Neural cell (in vitro differentiated cells): ENCODE measurements at regions not wholly inside any gene's neighbourhood (a gene's known extent, or its start where the extent isn't known, plus 50 kb on each side); places are given as distances from the start of the nearest gene placed in this dataset.
A peak's percentile ranks its signal among the peaks of the same experiment; 100 is the strongest.

Source experiments
- H2AFZ ChIP-seq: fragments of 200-600, 300-800 bp; sonication (generic), shearing (Covaris generic); 2 replicates; pipeline ENCODE4 v1.6.0; 2014; ENCODE audit warnings: low read depth, mild to moderate bottlenecking, antibody characterized with exemption, low read length, moderate library complexity
- H3F3A ChIP-seq: fragments of 200-600 bp; shearing (Covaris generic); 2 replicates; pipeline ENCODE4 v1.6.1; 2016; ENCODE audit warnings: mild to moderate bottlenecking, moderate library complexity, mixed read lengths, antibody characterized with exemption, low read length; ENCODE audit not compliant: insufficient read depth, poor library complexity, severe bottlenecking
- H3K27ac ChIP-seq: fragments of 200-600, 300-800 bp; sonication (generic), shearing (Covaris generic); 2 replicates; pipeline ENCODE4 v1.5.1; 2014; ENCODE audit warnings: mild to moderate bottlenecking, low read length, moderate library complexity
- H3K27me3 ChIP-seq: fragments of 300-800, 200-600 bp; sonication (generic), shearing (Covaris generic); 2 replicates; pipeline ENCODE4 v1.6.0; 2014; ENCODE audit warnings: mild to moderate bottlenecking, low read depth, low read length, moderate library complexity; ENCODE audit not compliant: insufficient read depth
- H3K36me3 ChIP-seq: fragments of 300-800, 200-600 bp; sonication (generic), shearing (Covaris generic); 2 replicates; pipeline ENCODE4 v1.5.1; 2014; ENCODE audit warnings: mild to moderate bottlenecking, antibody characterized with exemption, low read length, moderate library complexity; ENCODE audit not compliant: insufficient read depth
- H3K4me2 ChIP-seq: fragments of 300-800, 200-600 bp; sonication (generic), shearing (Covaris generic); 2 replicates; pipeline ENCODE4 v1.6.0; 2014; ENCODE audit warnings: mild to moderate bottlenecking, low read length
- H3K4me3 ChIP-seq: fragments of 300-800, 200-600 bp; sonication (generic), shearing (Covaris generic); 2 replicates; pipeline ENCODE4 v1.5.1; 2014; ENCODE audit warnings: mild to moderate bottlenecking, low read length, moderate library complexity
- H3K79me2 ChIP-seq: fragments of 200-600 bp; shearing (Covaris generic); replicated peaks from 2 replicates; pipeline ENCODE4 v1.6.0; 2014; ENCODE audit warnings: mild to moderate bottlenecking, low read length, moderate library complexity; ENCODE audit not compliant: insufficient read depth
- H3K9ac ChIP-seq: fragments of 300-800, 200-600 bp; sonication (generic), shearing (Covaris generic); 2 replicates; pipeline ENCODE4 v1.6.1; 2016; ENCODE audit warnings: mild to moderate bottlenecking, low read length, mixed read lengths
- H3K9me2 ChIP-seq: fragments of 200-600 bp; shearing (Covaris generic); 2 replicates; pipeline ENCODE4 v1.6.1; 2016; ENCODE audit warnings: mild to moderate bottlenecking, low read length, mixed read lengths; ENCODE audit not compliant: insufficient read depth
- H3K9me3 ChIP-seq: fragments of 200-600, 300-800 bp; sonication (generic), shearing (Covaris generic); 2 replicates; pipeline ENCODE4 v1.6.1; 2016; ENCODE audit warnings: mild to moderate bottlenecking, mixed run types, low read length, moderate library complexity, mixed read lengths
- H4K20me1 ChIP-seq: fragments of 200-600 bp; shearing (Covaris generic); 2 replicates; pipeline ENCODE4 v1.6.1; 2016; ENCODE audit warnings: mild to moderate bottlenecking, mixed run types; ENCODE audit not compliant: insufficient read depth
- EP300 ChIP-seq: fragments of 450-650 bp; conservative IDR thresholded peaks from 2 replicates; pipeline ENCODE4 v1.6.1; 2014; ENCODE audit warnings: antibody characterized with exemption, mild to moderate bottlenecking, moderate library complexity; ENCODE audit not compliant: poor library complexity, severe bottlenecking
- EZH2 ChIP-seq: fragments of 200-600, 300-800 bp; shearing (Covaris generic), sonication (generic); IDR thresholded peaks from 2 replicates; pipeline ENCODE4 v1.6.1; 2014; ENCODE audit warnings: antibody characterized with exemption, low read length, borderline replicate concordance, mild to moderate bottlenecking; ENCODE audit not compliant: insufficient read depth, poor library complexity, severe bottlenecking
- MXI1 ChIP-seq: fragments of 450-650 bp; conservative IDR thresholded peaks from 2 replicates; pipeline ENCODE4 v1.6.1; 2014; ENCODE audit warnings: antibody characterized with exemption, mild to moderate bottlenecking; ENCODE audit not compliant: poor library complexity, severe bottlenecking
- POLR2AphosphoS5 ChIP-seq: IDR thresholded peaks from 2 replicates; pipeline ENCODE4 v1.6.1; 2012
- RAD21 ChIP-seq: fragments of 450-650 bp; conservative IDR thresholded peaks from 2 replicates; pipeline ENCODE4 v1.6.1; 2014; ENCODE audit warnings: antibody characterized with exemption, mild to moderate bottlenecking, moderate library complexity
- SMC3 ChIP-seq: fragments of 450-650 bp; conservative IDR thresholded peaks from 2 replicates; pipeline ENCODE4 v1.6.1; 2014; ENCODE audit warnings: antibody characterized with exemption, mild to moderate bottlenecking, moderate library complexity; ENCODE audit not compliant: poor library complexity
- TAF1 ChIP-seq: IDR thresholded peaks from 2 replicates; pipeline ENCODE4 v1.6.1; 2012; ENCODE audit warnings: low read depth
- TF ChIP-seq, protein P1 (sequence below): IDR thresholded peaks from 2 replicates; pipeline ENCODE4 v1.6.1; 2012; ENCODE audit warnings: borderline replicate concordance
- TF ChIP-seq, protein P2 (sequence below): fragments of 450-650 bp; IDR thresholded peaks from 2 replicates; pipeline ENCODE4 v1.5.1; 2014; ENCODE audit warnings: antibody characterized with exemption, mild to moderate bottlenecking, moderate library complexity; ENCODE audit not compliant: poor library complexity, severe bottlenecking

DNA sequence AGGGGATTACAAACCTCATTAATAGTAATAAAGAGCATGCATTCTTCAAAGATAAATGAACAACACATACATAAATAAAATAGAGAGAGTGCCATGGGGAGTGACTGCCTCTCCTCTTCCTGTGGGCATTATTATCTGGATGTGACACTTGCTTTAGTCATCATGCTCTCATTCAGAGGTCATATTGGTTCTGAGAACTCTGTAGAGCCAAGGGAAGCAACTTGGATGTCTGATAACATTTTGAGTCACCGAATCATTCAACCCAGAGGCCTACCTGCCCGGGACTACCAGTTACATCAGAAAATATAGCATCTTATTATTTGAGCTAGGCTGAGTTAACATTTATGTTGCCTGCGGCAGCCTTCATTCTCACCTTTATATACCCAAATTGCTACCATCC is 489.5 kb downstream of the STIM2 start:
- H3K9me3 ChIP-seq, result no peaks in the 10 kb centered on the region
- TF ChIP-seq SMC3 (no peak), TAF1 (no peak), EZH2 (no peak), MXI1 (no peak), EP300 (no peak), RAD21 (no peak), POLR2AphosphoS5 (no peak)
- TF ChIP-seq, protein P1, sequence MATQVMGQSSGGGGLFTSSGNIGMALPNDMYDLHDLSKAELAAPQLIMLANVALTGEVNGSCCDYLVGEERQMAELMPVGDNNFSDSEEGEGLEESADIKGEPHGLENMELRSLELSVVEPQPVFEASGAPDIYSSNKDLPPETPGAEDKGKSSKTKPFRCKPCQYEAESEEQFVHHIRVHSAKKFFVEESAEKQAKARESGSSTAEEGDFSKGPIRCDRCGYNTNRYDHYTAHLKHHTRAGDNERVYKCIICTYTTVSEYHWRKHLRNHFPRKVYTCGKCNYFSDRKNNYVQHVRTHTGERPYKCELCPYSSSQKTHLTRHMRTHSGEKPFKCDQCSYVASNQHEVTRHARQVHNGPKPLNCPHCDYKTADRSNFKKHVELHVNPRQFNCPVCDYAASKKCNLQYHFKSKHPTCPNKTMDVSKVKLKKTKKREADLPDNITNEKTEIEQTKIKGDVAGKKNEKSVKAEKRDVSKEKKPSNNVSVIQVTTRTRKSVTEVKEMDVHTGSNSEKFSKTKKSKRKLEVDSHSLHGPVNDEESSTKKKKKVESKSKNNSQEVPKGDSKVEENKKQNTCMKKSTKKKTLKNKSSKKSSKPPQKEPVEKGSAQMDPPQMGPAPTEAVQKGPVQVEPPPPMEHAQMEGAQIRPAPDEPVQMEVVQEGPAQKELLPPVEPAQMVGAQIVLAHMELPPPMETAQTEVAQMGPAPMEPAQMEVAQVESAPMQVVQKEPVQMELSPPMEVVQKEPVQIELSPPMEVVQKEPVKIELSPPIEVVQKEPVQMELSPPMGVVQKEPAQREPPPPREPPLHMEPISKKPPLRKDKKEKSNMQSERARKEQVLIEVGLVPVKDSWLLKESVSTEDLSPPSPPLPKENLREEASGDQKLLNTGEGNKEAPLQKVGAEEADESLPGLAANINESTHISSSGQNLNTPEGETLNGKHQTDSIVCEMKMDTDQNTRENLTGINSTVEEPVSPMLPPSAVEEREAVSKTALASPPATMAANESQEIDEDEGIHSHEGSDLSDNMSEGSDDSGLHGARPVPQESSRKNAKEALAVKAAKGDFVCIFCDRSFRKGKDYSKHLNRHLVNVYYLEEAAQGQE, result no peak
- TF ChIP-seq, protein P2, sequence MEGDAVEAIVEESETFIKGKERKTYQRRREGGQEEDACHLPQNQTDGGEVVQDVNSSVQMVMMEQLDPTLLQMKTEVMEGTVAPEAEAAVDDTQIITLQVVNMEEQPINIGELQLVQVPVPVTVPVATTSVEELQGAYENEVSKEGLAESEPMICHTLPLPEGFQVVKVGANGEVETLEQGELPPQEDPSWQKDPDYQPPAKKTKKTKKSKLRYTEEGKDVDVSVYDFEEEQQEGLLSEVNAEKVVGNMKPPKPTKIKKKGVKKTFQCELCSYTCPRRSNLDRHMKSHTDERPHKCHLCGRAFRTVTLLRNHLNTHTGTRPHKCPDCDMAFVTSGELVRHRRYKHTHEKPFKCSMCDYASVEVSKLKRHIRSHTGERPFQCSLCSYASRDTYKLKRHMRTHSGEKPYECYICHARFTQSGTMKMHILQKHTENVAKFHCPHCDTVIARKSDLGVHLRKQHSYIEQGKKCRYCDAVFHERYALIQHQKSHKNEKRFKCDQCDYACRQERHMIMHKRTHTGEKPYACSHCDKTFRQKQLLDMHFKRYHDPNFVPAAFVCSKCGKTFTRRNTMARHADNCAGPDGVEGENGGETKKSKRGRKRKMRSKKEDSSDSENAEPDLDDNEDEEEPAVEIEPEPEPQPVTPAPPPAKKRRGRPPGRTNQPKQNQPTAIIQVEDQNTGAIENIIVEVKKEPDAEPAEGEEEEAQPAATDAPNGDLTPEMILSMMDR, result no peak
- H3K27ac ChIP-seq, result no peak overlapping the region
- H3K9ac ChIP-seq, result no peak overlapping the region
- H3K4me2 ChIP-seq, result no peak overlapping the region
- no peaks in the 10 kb centered on the region for H3K79me2 ChIP-seq
- no peak overlapping the region for H3K4me3 ChIP-seq
- H3K9me2 ChIP-seq, result no peaks in the 10 kb centered on the region
- no peaks in the 10 kb centered on the region for H3F3A ChIP-seq
- no peaks in the 10 kb centered on the region for H3K27me3 ChIP-seq
- no peaks in the 10 kb centered on the region for H4K20me1 ChIP-seq
- H2AFZ ChIP-seq, result no peak overlapping the region
- H3K36me3 ChIP-seq, result no peaks in the 10 kb centered on the region

DNA sequence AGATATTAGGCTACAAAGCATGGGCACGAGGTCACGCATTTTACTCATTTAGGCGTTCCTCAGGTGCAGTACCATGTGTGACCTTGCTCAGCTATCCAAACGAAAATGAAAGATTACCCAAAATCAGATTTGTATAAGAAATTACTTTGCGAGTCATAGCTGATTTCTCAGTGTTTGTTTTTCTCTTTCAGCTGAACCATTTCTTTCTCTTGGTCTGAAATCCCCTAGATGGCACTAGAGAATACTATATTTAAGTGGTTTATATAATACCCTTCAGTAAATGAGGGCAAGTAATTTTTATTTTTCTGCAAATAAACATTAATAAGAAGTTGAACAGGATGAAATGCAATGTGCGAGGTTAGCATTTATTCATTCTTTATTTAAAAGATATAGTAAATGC is 496.6 kb downstream of the STIM2 start:
- Histone ChIP-seq H3K79me2 (no peaks in the 10 kb centered on the region), H3K36me3 (no peaks in the 10 kb centered on the region), H2AFZ (no peak overlapping the region), H3K9ac (no peak overlapping the region), H3K4me2 (no peak overlapping the region), H3K27me3 (no peaks in the 10 kb centered on the region), H3K9me2 (no peaks in the 10 kb centered on the region), H3K4me3 (no peak overlapping the region), H4K20me1 (no peaks in the 10 kb centered on the region), H3F3A (no peaks in the 10 kb centered on the region), H3K9me3 (no peaks in the 10 kb centered on the region), H3K27ac (no peak overlapping the region)
- TF ChIP-seq, protein P2, result peak; percentile 75
- TF ChIP-seq SMC3, result peak; percentile 63
- no peak for TF ChIP-seq MXI1
- TF ChIP-seq, protein P1, result no peak
- no peak for TF ChIP-seq POLR2AphosphoS5
- TF ChIP-seq TAF1, result no peak
- peak; percentile 75 for TF ChIP-seq RAD21
- TF ChIP-seq EZH2, result no peak
